Common myeloid progenitor, CD34-positive (primary cell): ENCODE measurements at regions not wholly inside any gene's neighbourhood (a gene's known extent, or its start where the extent isn't known, plus 50 kb on each side); places are given as distances from the start of the nearest gene placed in this dataset.

ENCODE experiments used
- CTCF ChIA-PET: fragments of 350-600 bp; sonication (Branson Sonifier 250); formaldehyde crosslinking; loops from one replicate; lab custom pipeline; 2021; ENCODE audit warnings: antibody characterized with exemption; lab: Charles Lee
- POLR2A ChIA-PET: fragments of 350-600 bp; sonication (Branson Sonifier 250); formaldehyde crosslinking; loops from one replicate; lab custom pipeline; 2021; ENCODE audit warnings: antibody characterized with exemption; lab: Charles Lee
- DNase-seq, 3 donors: peaks; one replicate each; pipeline versions ENCODE4 v3.0.0 to v3.0.0-alpha.2; 2013
- H3K27ac ChIP-seq, 2 experiments: 1 replicate in 1 of 2; 2 replicates in 1 of 2; pipeline ENCODE4 v1.7.0; 2013; ENCODE audit warnings: inconsistent platforms in 2 of 2, low read length in 2 of 2, mild to moderate bottlenecking in 2 of 2, low read depth in 1 of 2, moderate library complexity in 1 of 2; ENCODE audit not compliant: severe bottlenecking in 2 of 2, insufficient read depth in 1 of 2, poor library complexity in 1 of 2
- H3K27me3 ChIP-seq, 5 experiments: replicated peaks in 2 of 5; 1 replicate in 3 of 5; 2 replicates in 2 of 5; pipeline versions ENCODE4 v1.6.1 to v1.7.0; 2013; ENCODE audit warnings: low read length in 4 of 5, mild to moderate bottlenecking in 2 of 5, moderate library complexity in 2 of 5, inconsistent platforms in 1 of 5; ENCODE audit not compliant: insufficient read depth in 5 of 5, control insufficient read depth in 4 of 5
- H3K36me3 ChIP-seq, 4 experiments: 1 replicate in 2 of 4; 2 replicates in 2 of 4; pipeline versions ENCODE4 v1.6.1 to v1.7.0; 2013; ENCODE audit warnings: low read length in 3 of 4, control low read depth in 1 of 4, mild to moderate bottlenecking in 1 of 4; ENCODE audit not compliant: control insufficient read depth in 4 of 4, insufficient read depth in 4 of 4
- H3K4me1 ChIP-seq, 4 experiments: 1 replicate in 3 of 4; 2 replicates in 1 of 4; pipeline versions ENCODE4 v1.6.1 to v1.7.1; 2013; ENCODE audit warnings: low read length in 3 of 4, mild to moderate bottlenecking in 3 of 4, control low read depth in 1 of 4, inconsistent platforms in 1 of 4, moderate library complexity in 1 of 4; ENCODE audit not compliant: control insufficient read depth in 4 of 4, insufficient read depth in 4 of 4; ENCODE audit errors: control extremely low read depth in 1 of 4
- H3K4me3 ChIP-seq, 7 experiments: 1 replicate in 4 of 7; 2 replicates in 3 of 7; pipeline versions ENCODE4 v1.5.1 to v1.7.0; 2013; ENCODE audit warnings: mild to moderate bottlenecking in 7 of 7, low read length in 6 of 7, moderate library complexity in 6 of 7, inconsistent platforms in 2 of 7, low read depth in 2 of 7, control low read depth in 1 of 7; ENCODE audit not compliant: insufficient read depth in 4 of 7, control insufficient read depth in 1 of 7; ENCODE audit errors: extremely low read depth in 1 of 7
- H3K9me3 ChIP-seq, 5 experiments: 1 replicate in 4 of 5; 2 replicates in 1 of 5; pipeline versions ENCODE4 v1.6.1 to v1.7.1; 2013; ENCODE audit warnings: low read length in 4 of 5, mild to moderate bottlenecking in 2 of 5, inconsistent platforms in 1 of 5, low read depth in 1 of 5, moderate library complexity in 1 of 5; ENCODE audit not compliant: control insufficient read depth in 4 of 5, insufficient read depth in 2 of 5; ENCODE audit errors: control extremely low read depth in 1 of 5
- WGBS: methylation state at CpG from one replicate; pipeline ENCODE4 v1.1.5; 2013; ENCODE audit not compliant: insufficient coverage; 5-methylcytosine and 5-hydroxymethylcytosine counted together

DNA sequence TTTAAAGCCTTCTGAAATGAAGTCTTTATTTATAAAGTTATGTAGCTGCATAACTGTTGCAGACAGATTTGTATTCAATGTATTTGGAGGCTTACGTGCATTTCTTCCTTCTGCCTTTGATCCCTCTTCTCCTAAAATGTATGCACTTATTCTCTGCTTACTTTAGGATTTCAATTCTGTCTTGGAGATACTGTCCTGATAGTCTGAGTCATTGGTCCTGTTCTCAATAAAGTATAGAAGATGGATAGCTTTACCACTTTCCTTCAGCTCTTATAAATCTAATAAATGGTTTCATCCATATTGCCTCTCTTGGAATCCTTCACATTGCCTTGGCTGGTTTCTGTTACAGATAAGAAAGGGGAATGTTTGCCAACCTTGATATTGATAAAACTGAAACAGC, 430.1 kb upstream of the CAMK1G start:
- no CpG with 5 or more reads among the region's 1 CpG for WGBS
- H3K27me3 ChIP-seq, result peaks cover 0 to 4% (median 0%) of the 10 kb centered on the region in 5 experiments
- no peak overlapping the region for H3K27ac ChIP-seq
- DNase-seq, result no peak
- H3K4me3 ChIP-seq, result no peak overlapping the region
- ChIA-PET CTCF (interaction anchor here (1.2 kb wide), 1 partner anchor 12 kb away, joined by 4 read pairs; no protein-coding TSS in a partner anchor), POLR2A (no interaction called here)
- H3K36me3 ChIP-seq, result no peaks in the 10 kb centered on the region
- no peaks in the 10 kb centered on the region for H3K4me1 ChIP-seq
- H3K9me3 ChIP-seq, result no peaks in the 10 kb centered on the region

DNA sequence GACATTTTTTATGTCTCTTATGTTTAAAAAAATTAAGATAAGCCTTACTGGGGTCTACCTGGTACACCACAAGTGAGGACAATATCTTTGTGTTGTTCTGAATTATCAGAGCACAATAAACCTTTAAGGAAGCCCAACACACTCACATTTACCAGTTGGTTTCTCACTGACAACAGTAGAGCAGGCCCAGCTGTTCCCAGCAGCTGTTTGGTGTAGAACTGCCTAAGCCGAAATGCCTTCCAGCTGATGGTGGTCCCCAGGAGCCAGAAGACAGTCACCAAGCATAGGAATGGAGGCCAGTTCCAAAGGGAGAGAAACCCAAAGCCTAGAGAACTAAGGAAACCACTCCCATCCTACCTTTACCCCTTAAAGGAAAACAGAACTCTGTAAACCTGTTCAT, 428.6 kb upstream of the CAMK1G start:
- POLR2A ChIA-PET, result no interaction called here
- no peak for DNase-seq
- Histone ChIP-seq H3K4me1 (no peaks in the 10 kb centered on the region), H3K27me3 (peaks cover 0 to 4% (median 0%) of the 10 kb centered on the region in 5 experiments), H3K9me3 (no peaks in the 10 kb centered on the region), H3K27ac (no peak overlapping the region), H3K4me3 (no peak overlapping the region), H3K36me3 (no peaks in the 10 kb centered on the region)
- CTCF ChIA-PET, result no interaction called here
- WGBS, result no CpG with 5 or more reads among the region's 1 CpG

- CTCF ChIA-PET, result no interaction called here
- Histone ChIP-seq H3K27ac (no peak overlapping the region), H3K27me3 (peaks cover 0 to 4% (median 0%) of the 10 kb centered on the region in 5 experiments), H3K9me3 (no peaks in the 10 kb centered on the region), H3K36me3 (no peaks in the 10 kb centered on the region), H3K4me1 (no peaks in the 10 kb centered on the region), H3K4me3 (no peak overlapping the region)
- no peak for DNase-seq
- no CpG with 5 or more reads among the region's 3 CpGs for WGBS
- POLR2A ChIA-PET, result no interaction called here
These were observed 428.0 kb upstream of the CAMK1G start for GRCh38 chr1:209155546-209155945.

DNA sequence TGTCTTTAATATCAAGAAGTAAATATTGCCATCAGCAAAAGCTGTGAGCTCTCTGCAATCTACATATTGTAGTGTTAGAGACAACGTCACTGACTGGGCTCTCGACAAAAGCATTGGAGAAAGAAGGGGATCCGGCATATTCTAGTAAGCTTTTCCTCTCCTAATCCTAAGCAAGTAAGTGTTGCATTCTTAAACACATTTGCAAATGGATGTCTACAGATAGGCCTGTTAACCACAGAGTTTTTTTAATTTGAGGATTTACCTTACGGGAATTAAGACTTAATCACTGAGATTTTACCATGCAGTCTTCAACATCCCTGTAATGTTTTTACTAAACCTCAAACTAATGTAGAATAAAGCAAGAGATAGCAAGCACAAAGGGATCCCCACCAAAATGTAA, 426.5 kb upstream of the CAMK1G start:
- WGBS, result 33% methylated on average over 1 of the region's 4 CpGs
- no peak overlapping the region for H3K4me3 ChIP-seq
- no peak for DNase-seq
- H3K27me3 ChIP-seq, result peaks cover 0 to 4% (median 0%) of the 10 kb centered on the region in 5 experiments
- no peaks in the 10 kb centered on the region for H3K9me3 ChIP-seq
- no peak overlapping the region for H3K27ac ChIP-seq
- ChIA-PET CTCF (no interaction called here), POLR2A (no interaction called here)
- no peaks in the 10 kb centered on the region for H3K4me1 ChIP-seq
- no peaks in the 10 kb centered on the region for H3K36me3 ChIP-seq

- Histone ChIP-seq H3K9me3 (no peaks in the 10 kb centered on the region), H3K27ac (no peak overlapping the region), H3K27me3 (peaks cover 0 to 4% (median 0%) of the 10 kb centered on the region in 5 experiments), H3K4me3 (no peak overlapping the region), H3K36me3 (no peaks in the 10 kb centered on the region), H3K4me1 (no peaks in the 10 kb centered on the region)
- CTCF ChIA-PET, result no interaction called here
- WGBS, result 26% methylated on average over 3 of the region's 5 CpGs
- DNase-seq, result no peak
- POLR2A ChIA-PET, result no interaction called here
These were observed 425.8 kb upstream of the CAMK1G start for GRCh38 chr1:209157546-209158249.

- DNase-seq, result no peak
- Histone ChIP-seq H3K9me3 (no peaks in the 10 kb centered on the region), H3K4me1 (no peaks in the 10 kb centered on the region), H3K27me3 (peaks cover 0 to 4% (median 0%) of the 10 kb centered on the region in 5 experiments), H3K36me3 (no peaks in the 10 kb centered on the region), H3K4me3 (no peak overlapping the region), H3K27ac (no peak overlapping the region)
- ChIA-PET POLR2A (no interaction called here), CTCF (no interaction called here)
- no CpG with 5 or more reads among the region's 1 CpG for WGBS
These were observed 424.7 kb upstream of the CAMK1G start for GRCh38 chr1:209158851-209159250.

- 60% methylated on average over 1 of the region's 2 CpGs for whole genome bisulfite sequencing
- no peak overlapping the region for H3K4me3 ChIP-seq
These were observed 423.3 kb upstream of the CAMK1G start for GRCh38 chr1:209160230-209160629.

More at GRCh38 chr1:209160230-209160629, 423.3 kb upstream of the CAMK1G start:
- no peak overlapping the region for H3K27ac ChIP-seq
- no peaks in the 10 kb centered on the region for H3K36me3 ChIP-seq
- ChIA-PET POLR2A (no interaction called here), CTCF (no interaction called here)
- H3K4me1 ChIP-seq, result no peaks in the 10 kb centered on the region
- peaks cover 0 to 1% (median 0%) of the 10 kb centered on the region in 5 experiments for H3K27me3 ChIP-seq
- no peaks in the 10 kb centered on the region for H3K9me3 ChIP-seq
- no peak for DNase-seq
